Epithelial cell of esophagus (primary cell): ENCODE measurements at regions not wholly inside any gene's neighbourhood (a gene's known extent, or its start where the extent isn't known, plus 50 kb on each side); places are given as distances from the start of the nearest gene placed in this dataset.

ENCODE experiments used
- DNase-seq: peaks from one replicate; pipeline ENCODE4 v3.0.0; 2010; ENCODE audit warnings: low read depth
- H3K4me3 ChIP-seq: 2 replicates; pipeline ENCODE4 v1.5.1; 2011; ENCODE audit warnings: mild to moderate bottlenecking, low read length, control low read depth
- CTCF ChIP-seq: IDR thresholded peaks from 2 replicates; pipeline ENCODE4 v1.5.1; 2011; ENCODE audit warnings: low read depth, mild to moderate bottlenecking, low read length, control low read depth, inconsistent platforms; ENCODE audit not compliant: insufficient read depth; ENCODE audit errors: missing control alignments

DNA sequence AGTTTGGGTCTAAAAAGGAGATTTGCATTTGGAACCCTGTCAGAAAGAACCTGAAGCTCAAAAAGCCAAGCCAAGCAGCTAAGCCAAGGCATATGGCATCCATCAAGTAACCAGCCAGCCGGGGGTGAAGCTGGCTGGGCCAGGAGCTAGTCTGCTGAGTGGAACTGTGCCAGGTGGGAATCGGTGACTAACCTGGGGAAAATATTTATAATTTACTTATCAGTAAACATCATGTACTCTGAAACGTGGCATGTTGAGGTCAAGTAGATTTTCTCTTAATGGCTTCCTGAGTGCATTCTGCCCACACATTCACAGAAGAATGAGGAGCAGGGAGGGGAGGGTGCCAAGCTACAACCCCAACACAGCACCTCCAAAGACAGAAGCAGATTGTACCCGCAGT is 70.5 kb upstream of the SESN3 start:
- TF ChIP-seq CTCF = no peak
- H3K4me3 ChIP-seq = no peak overlapping the region
- DNase-seq = no peak

DNA sequence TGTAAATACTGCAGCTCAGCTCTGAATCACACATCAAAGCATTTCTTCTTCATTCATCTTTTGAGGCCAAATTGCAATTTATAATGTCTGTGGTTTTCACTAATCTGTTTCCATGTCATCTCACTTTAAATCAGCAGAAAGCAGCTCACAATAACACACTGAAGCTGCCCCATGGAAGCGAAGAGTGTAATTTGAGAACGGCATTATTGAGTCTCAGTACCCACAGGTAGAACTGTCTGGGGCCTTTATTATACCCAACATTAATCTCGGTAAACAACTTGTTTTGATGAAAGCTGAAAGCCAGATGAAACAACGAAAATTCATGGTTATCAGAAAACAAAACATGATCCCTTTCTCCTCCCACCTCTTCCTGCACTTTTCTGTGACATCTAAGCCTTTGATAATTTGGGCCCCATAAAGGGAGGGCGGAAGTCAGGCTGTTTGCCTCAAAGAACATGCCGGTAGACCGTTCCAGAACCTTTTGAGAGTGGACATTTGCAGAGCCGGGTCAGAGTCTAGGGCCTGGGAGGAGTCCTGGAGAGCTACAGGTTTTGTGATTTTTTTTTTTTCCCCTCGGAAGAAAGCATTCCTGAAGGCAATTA is 68.2 kb upstream of the SESN3 start:
- no peak overlapping the region for H3K4me3 ChIP-seq
- DNase-seq = no peak
- no peak for TF ChIP-seq CTCF

GRCh38 chr11:95297680-95298452 is 66.9 kb upstream of the SESN3 start:
- no peak overlapping the region for H3K4me3 ChIP-seq
- no peak for DNase-seq
- TF ChIP-seq CTCF = no peak

GRCh38 chr11:95296621-95297025 is 65.6 kb upstream of the SESN3 start:
- no peak for DNase-seq
- no peak overlapping the region for H3K4me3 ChIP-seq
- TF ChIP-seq CTCF = no peak

DNA sequence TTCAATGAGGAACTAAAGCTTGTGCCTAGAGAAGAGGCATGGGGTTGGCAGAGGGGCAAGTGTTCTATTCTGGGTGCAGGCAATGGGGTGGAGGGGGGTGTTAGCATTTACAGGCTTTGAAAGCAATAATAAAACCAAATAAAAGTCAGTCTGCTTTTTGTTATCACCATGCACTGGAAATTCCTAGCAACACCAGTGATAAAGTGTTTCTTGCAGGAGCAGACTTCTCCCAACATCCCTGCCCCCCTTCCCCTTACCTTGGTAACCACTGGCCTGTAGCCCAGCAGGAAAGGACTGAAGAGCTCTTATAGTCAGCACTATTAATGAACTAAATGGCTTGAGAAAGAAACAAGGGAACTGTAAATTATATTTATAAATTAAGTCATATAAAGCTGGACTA is 65.2 kb upstream of the SESN3 start:
- no peak for DNase-seq
- H3K4me3 ChIP-seq = no peak overlapping the region
- no peak for TF ChIP-seq CTCF

- no peak for DNase-seq
- TF ChIP-seq CTCF = no peak
- H3K4me3 ChIP-seq = no peak overlapping the region
These were observed 64.6 kb upstream of the SESN3 start for GRCh38 chr11:95295382-95296149.
